Muscle of leg (tissue), 3 donors: ENCODE measurements at regions not wholly inside any gene's neighbourhood (a gene's known extent, or its start where the extent isn't known, plus 50 kb on each side); places are given as distances from the start of the nearest gene placed in this dataset.

Source experiments
- DNase-seq: peaks from one replicate; pipeline ENCODE4 v3.0.0; 2013
- H3K27ac ChIP-seq: one replicate; pipeline ENCODE4 v1.5.1; 2013; ENCODE audit warnings: mild to moderate bottlenecking, low read length, control low read depth
- H3K27me3 ChIP-seq: one replicate; pipeline ENCODE4 v1.6.1; 2013; ENCODE audit warnings: low read length; ENCODE audit not compliant: control insufficient read depth, insufficient read depth
- H3K36me3 ChIP-seq: one replicate; pipeline ENCODE4 v1.6.1; 2013; ENCODE audit warnings: low read length; ENCODE audit not compliant: control insufficient read depth, insufficient read depth
- H3K4me1 ChIP-seq: one replicate; pipeline ENCODE4 v1.6.1; 2013; ENCODE audit warnings: low read length; ENCODE audit not compliant: control insufficient read depth, insufficient read depth
- H3K4me3 ChIP-seq: one replicate; pipeline ENCODE4 v1.5.1; 2013; ENCODE audit warnings: low read length, control low read depth
- H3K9me3 ChIP-seq: replicated peaks from 2 replicates; pipeline ENCODE4 v1.6.1; 2013; ENCODE audit warnings: low read depth, low read length; ENCODE audit not compliant: control insufficient read depth
- WGBS: methylation state at CpG from one replicate; pipeline ENCODE4 v1.1.5; 2013; ENCODE audit warnings: missing lambda C conversion rate; ENCODE audit not compliant: insufficient coverage; 5-methylcytosine and 5-hydroxymethylcytosine counted together

GRCh38 chr7:3239291-3239691, 61.8 kb upstream of the SDK1 start:
- Histone ChIP-seq H3K27ac (no peak overlapping the region), H3K36me3 (no peaks in the 10 kb centered on the region), H3K27me3 (peaks cover 6% of the 10 kb centered on the region), H3K4me3 (no peak overlapping the region), H3K4me1 (no peaks in the 10 kb centered on the region), H3K9me3 (peaks cover 8% of the 10 kb centered on the region)
- WGBS, result 49% methylated on average over 7 of the region's 12 CpGs
- no peak for DNase-seq

DNA sequence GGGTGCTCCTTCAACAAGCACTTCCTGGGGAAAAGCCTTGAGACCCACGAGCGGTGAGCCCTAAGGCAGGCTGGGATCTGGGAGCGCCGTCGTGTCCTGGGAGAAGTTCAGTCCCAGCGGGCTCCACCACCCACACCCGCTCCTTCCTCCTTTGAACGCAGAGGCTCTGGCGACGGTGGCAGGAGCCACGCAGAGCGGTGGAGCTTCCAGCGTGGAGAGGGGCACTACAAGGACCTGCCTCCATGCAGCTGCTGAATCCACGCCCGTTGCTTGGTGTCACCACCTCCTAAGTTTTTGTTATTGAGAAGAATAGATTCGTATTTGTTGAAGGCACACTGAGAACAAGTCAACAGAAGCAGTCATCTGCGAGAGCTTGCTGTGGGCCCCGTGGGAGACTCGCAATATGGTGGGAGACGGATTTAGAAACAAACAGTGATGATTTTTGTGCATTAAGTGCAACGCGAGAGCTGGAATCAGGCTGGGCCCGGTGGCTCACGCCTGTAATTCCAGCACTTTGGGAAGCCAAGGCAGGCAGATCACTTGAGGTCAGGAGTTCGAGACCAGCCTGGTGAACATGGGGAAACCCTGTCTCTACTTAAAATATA, 60.1 kb upstream of the SDK1 start:
- no peak overlapping the region for H3K4me3 ChIP-seq
- 77% methylated on average over 25 of the region's 25 CpGs for WGBS
- no peaks in the 10 kb centered on the region for H3K36me3 ChIP-seq
- DNase-seq, result no peak
- H3K4me1 ChIP-seq, result no peaks in the 10 kb centered on the region
- peaks cover 7% of the 10 kb centered on the region for H3K9me3 ChIP-seq
- peaks cover 6% of the 10 kb centered on the region for H3K27me3 ChIP-seq
- no peak overlapping the region for H3K27ac ChIP-seq

- H3K4me1 ChIP-seq, result no peaks in the 10 kb centered on the region
- no peaks in the 10 kb centered on the region for H3K36me3 ChIP-seq
- H3K9me3 ChIP-seq, result peaks cover 5% of the 10 kb centered on the region
- 82% methylated on average over 5 of the region's 6 CpGs for WGBS
- peaks cover 5% of the 10 kb centered on the region for H3K27me3 ChIP-seq
- DNase-seq, result no peak
- no peak overlapping the region for H3K4me3 ChIP-seq
- H3K27ac ChIP-seq, result no peak overlapping the region
Measured at GRCh38 chr7:3241686-3242258, 59.3 kb upstream of the SDK1 start.

- Histone ChIP-seq H3K27ac (no peak overlapping the region), H3K4me1 (no peaks in the 10 kb centered on the region), H3K36me3 (no peaks in the 10 kb centered on the region), H3K4me3 (no peak overlapping the region), H3K9me3 (peaks cover 5% of the 10 kb centered on the region), H3K27me3 (peaks cover 5% of the 10 kb centered on the region)
- DNase-seq, result no peak
- 75% methylated on average over 1 of the region's 2 CpGs for WGBS
Measured at GRCh38 chr7:3242398-3242972, 58.6 kb upstream of the SDK1 start.

DNA sequence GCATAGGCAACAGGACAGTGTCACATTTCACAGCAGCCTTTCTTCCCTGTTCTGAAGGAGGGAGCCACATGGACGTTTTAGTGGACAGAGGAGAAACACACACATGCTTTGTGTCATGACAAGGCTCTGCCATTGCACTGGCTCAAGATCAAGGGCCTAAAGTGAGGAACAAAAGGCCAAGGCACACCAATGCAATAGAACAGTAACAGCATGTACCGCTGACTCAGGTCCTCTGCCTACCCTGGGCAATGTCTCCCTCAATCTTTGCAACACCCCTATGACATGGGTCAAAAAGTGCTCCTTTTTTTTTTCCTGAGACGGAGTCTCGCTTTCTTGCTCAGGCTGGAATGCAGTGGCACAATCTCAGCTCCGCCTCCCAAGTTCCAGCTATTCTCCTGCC, 57.8 kb upstream of the SDK1 start:
- H3K27me3 ChIP-seq, result peaks cover 5% of the 10 kb centered on the region
- no peak overlapping the region for H3K27ac ChIP-seq
- H3K36me3 ChIP-seq, result no peaks in the 10 kb centered on the region
- DNase-seq, result no peak
- H3K4me1 ChIP-seq, result no peaks in the 10 kb centered on the region
- H3K9me3 ChIP-seq, result peaks cover 5% of the 10 kb centered on the region
- WGBS, result 81% methylated on average over 2 of the region's 5 CpGs
- H3K4me3 ChIP-seq, result no peak overlapping the region

- 72% methylated on average over 13 of the region's 15 CpGs for WGBS
- Histone ChIP-seq H3K9me3 (peaks cover 5% of the 10 kb centered on the region), H3K36me3 (no peaks in the 10 kb centered on the region), H3K4me3 (no peak overlapping the region), H3K4me1 (no peaks in the 10 kb centered on the region), H3K27ac (no peak overlapping the region), H3K27me3 (peaks cover 3% of the 10 kb centered on the region)
- no peak for DNase-seq
Measured at GRCh38 chr7:3243680-3244079, 57.4 kb upstream of the SDK1 start.

DNA sequence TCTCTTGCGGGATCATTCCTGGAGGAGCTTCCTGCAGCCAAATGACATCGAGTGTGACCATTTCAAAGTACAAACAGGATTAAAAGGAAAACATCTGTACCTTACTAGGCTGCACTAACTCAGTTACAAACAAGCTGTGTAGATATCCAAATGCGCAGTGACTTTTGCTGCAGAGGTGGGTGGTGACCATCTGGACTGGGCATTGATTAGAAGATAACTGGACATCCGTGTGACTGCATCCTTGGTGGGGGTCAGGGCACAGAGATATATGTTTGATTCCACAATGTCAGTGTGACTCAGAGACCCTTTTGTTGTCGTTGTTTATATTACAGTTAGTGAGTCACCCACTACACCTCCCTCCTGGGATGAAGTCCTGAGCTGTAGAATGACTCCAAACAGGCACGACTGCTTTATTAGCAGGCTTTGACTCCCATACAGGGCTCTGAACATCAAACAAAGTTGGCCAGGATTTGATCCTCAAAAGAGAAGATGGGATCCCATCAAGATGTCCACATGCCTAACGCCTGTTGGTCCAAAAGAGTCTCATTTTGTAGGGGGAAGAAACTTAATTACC, 56.7 kb upstream of the SDK1 start:
- Histone ChIP-seq H3K4me1 (no peaks in the 10 kb centered on the region), H3K36me3 (no peaks in the 10 kb centered on the region), H3K4me3 (no peak overlapping the region), H3K9me3 (peaks cover 5% of the 10 kb centered on the region), H3K27me3 (peaks cover 3% of the 10 kb centered on the region), H3K27ac (no peak overlapping the region)
- WGBS, result 100% methylated on average over 2 of the region's 7 CpGs
- DNase-seq, result no peak

GRCh38 chr7:3245077-3245476, 56.0 kb upstream of the SDK1 start:
- DNase-seq, result no peak
- no CpG with 5 or more reads among the region's 2 CpGs for WGBS
- H3K27me3 ChIP-seq, result peaks cover 3% of the 10 kb centered on the region
- H3K27ac ChIP-seq, result no peak overlapping the region
- H3K4me1 ChIP-seq, result no peaks in the 10 kb centered on the region
- H3K4me3 ChIP-seq, result no peak overlapping the region
- no peaks in the 10 kb centered on the region for H3K36me3 ChIP-seq
- H3K9me3 ChIP-seq, result peaks cover 5% of the 10 kb centered on the region

- Histone ChIP-seq H3K4me3 (no peak overlapping the region), H3K27ac (no peak overlapping the region), H3K4me1 (no peaks in the 10 kb centered on the region), H3K9me3 (peaks cover 5% of the 10 kb centered on the region), H3K36me3 (no peaks in the 10 kb centered on the region), H3K27me3 (peaks cover 3% of the 10 kb centered on the region)
- no peak for DNase-seq
- WGBS, result 76% methylated on average over 3 of the region's 3 CpGs
Measured at GRCh38 chr7:3245721-3246120, 55.3 kb upstream of the SDK1 start.

- DNase-seq, result no peak
- WGBS, result 62% methylated on average over 3 of the region's 3 CpGs
- Histone ChIP-seq H3K36me3 (no peaks in the 10 kb centered on the region), H3K27ac (no peak overlapping the region), H3K4me1 (no peaks in the 10 kb centered on the region), H3K4me3 (no peak overlapping the region), H3K27me3 (peaks cover 3% of the 10 kb centered on the region), H3K9me3 (peaks cover 5% of the 10 kb centered on the region)
Measured at GRCh38 chr7:3246127-3246526, 54.9 kb upstream of the SDK1 start.
